ENCODE measurements at regions not wholly inside any gene's neighbourhood (a gene's known extent, or its start where the extent isn't known, plus 50 kb on each side); places are given as distances from the start of the nearest gene placed in this dataset.

DNA sequence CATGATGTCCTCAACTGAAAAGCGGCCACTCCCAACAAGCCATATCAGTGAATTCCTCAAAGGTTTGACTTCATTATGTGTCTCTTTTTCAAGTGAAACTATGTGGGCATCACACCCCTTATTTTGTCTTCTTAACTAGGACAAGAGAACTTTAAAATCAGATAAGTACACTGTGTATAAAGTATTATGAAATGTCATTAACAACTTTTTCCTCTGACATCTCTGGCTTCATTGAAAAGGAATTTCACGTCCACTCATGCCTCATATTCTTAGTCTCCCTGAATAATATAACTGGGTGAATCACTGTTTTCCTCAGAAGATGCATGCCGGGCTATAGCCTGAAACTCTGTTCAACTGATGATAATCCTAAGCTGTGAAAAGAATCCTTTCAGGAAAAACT, 415.8 kb downstream of the ACTL7B start:
- Histone ChIP-seq H3K4me1 (ENCODE audit: insufficient read depth) (no peaks in the 10 kb centered on the region), H3F3A (replicated peaks; ENCODE audit: low read depth) (no peaks in the 10 kb centered on the region), H3K27me3 (ENCODE audit: insufficient read depth) (no peaks in the 10 kb centered on the region), H4K20me1 (replicated peaks; ENCODE audit: insufficient read depth) (no peaks in the 10 kb centered on the region), H3K79me2 (replicated peaks; ENCODE audit: insufficient read depth) (no peaks in the 10 kb centered on the region), H3K36me3 (ENCODE audit: insufficient read depth) (no peaks in the 10 kb centered on the region), H3K9me2 (ENCODE audit: insufficient read depth) (no peaks in the 10 kb centered on the region; the same call in 1 of the 2 replicates), H3K27ac (ENCODE audit: low read depth) (no peak overlapping the region), H3K4me3 (no peak overlapping the region), H2AFZ (no peak overlapping the region), H3K4me2 (no peak overlapping the region)
- H3K4me1 Mint-ChIP-seq, result no peaks in the 10 kb centered on the region; the same call in 2 of the 3 replicates
- DNase-seq (ENCODE audit: low spot score), result no peak
- no peak overlapping the region for H3K4me3 Mint-ChIP-seq
- no peak for ATAC-seq
- no peaks in the 10 kb centered on the region for H3K36me3 Mint-ChIP-seq (ENCODE audit: low read depth)
- H3K27me3 Mint-ChIP-seq (ENCODE audit: insufficient read depth, low read depth, poor library complexity), result no peaks in the 10 kb centered on the region
- TF ChIP-seq, protein P1, sequence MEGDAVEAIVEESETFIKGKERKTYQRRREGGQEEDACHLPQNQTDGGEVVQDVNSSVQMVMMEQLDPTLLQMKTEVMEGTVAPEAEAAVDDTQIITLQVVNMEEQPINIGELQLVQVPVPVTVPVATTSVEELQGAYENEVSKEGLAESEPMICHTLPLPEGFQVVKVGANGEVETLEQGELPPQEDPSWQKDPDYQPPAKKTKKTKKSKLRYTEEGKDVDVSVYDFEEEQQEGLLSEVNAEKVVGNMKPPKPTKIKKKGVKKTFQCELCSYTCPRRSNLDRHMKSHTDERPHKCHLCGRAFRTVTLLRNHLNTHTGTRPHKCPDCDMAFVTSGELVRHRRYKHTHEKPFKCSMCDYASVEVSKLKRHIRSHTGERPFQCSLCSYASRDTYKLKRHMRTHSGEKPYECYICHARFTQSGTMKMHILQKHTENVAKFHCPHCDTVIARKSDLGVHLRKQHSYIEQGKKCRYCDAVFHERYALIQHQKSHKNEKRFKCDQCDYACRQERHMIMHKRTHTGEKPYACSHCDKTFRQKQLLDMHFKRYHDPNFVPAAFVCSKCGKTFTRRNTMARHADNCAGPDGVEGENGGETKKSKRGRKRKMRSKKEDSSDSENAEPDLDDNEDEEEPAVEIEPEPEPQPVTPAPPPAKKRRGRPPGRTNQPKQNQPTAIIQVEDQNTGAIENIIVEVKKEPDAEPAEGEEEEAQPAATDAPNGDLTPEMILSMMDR (conservative IDR thresholded peaks at IDR 0.05; ENCODE audit: low read depth in 2 of 2), result no peak
- TF ChIP-seq, protein P2, sequence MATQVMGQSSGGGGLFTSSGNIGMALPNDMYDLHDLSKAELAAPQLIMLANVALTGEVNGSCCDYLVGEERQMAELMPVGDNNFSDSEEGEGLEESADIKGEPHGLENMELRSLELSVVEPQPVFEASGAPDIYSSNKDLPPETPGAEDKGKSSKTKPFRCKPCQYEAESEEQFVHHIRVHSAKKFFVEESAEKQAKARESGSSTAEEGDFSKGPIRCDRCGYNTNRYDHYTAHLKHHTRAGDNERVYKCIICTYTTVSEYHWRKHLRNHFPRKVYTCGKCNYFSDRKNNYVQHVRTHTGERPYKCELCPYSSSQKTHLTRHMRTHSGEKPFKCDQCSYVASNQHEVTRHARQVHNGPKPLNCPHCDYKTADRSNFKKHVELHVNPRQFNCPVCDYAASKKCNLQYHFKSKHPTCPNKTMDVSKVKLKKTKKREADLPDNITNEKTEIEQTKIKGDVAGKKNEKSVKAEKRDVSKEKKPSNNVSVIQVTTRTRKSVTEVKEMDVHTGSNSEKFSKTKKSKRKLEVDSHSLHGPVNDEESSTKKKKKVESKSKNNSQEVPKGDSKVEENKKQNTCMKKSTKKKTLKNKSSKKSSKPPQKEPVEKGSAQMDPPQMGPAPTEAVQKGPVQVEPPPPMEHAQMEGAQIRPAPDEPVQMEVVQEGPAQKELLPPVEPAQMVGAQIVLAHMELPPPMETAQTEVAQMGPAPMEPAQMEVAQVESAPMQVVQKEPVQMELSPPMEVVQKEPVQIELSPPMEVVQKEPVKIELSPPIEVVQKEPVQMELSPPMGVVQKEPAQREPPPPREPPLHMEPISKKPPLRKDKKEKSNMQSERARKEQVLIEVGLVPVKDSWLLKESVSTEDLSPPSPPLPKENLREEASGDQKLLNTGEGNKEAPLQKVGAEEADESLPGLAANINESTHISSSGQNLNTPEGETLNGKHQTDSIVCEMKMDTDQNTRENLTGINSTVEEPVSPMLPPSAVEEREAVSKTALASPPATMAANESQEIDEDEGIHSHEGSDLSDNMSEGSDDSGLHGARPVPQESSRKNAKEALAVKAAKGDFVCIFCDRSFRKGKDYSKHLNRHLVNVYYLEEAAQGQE (IDR thresholded peaks at IDR 0.05; ENCODE audit: unreplicated experiment), result no peak
- no peak for TF ChIP-seq EZH2 (IDR thresholded peaks at IDR 0.05; ENCODE audit: low read depth, unreplicated experiment)
- TF ChIP-seq, protein P3, sequence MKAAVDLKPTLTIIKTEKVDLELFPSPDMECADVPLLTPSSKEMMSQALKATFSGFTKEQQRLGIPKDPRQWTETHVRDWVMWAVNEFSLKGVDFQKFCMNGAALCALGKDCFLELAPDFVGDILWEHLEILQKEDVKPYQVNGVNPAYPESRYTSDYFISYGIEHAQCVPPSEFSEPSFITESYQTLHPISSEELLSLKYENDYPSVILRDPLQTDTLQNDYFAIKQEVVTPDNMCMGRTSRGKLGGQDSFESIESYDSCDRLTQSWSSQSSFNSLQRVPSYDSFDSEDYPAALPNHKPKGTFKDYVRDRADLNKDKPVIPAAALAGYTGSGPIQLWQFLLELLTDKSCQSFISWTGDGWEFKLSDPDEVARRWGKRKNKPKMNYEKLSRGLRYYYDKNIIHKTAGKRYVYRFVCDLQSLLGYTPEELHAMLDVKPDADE (IDR thresholded peaks at IDR 0.05), result no peak
- no peak for TF ChIP-seq CREB1 (CRISPR knock-in tag; IDR thresholded peaks at IDR 0.05; ENCODE audit: low read depth)
- no peak for TF ChIP-seq ZNF331 (CRISPR knock-in tag; IDR thresholded peaks at IDR 0.05; ENCODE audit: low read depth)
- no peak for TF ChIP-seq EZH2phosphoT487 (IDR thresholded peaks at IDR 0.05; ENCODE audit: unreplicated experiment)
- TF ChIP-seq JUNB (IDR thresholded peaks at IDR 0.05; ENCODE audit: unreplicated experiment), result no peak
- TF ChIP-seq ZNF114 (CRISPR knock-in tag; IDR thresholded peaks at IDR 0.05), result no peak
- TF ChIP-seq, protein P4, sequence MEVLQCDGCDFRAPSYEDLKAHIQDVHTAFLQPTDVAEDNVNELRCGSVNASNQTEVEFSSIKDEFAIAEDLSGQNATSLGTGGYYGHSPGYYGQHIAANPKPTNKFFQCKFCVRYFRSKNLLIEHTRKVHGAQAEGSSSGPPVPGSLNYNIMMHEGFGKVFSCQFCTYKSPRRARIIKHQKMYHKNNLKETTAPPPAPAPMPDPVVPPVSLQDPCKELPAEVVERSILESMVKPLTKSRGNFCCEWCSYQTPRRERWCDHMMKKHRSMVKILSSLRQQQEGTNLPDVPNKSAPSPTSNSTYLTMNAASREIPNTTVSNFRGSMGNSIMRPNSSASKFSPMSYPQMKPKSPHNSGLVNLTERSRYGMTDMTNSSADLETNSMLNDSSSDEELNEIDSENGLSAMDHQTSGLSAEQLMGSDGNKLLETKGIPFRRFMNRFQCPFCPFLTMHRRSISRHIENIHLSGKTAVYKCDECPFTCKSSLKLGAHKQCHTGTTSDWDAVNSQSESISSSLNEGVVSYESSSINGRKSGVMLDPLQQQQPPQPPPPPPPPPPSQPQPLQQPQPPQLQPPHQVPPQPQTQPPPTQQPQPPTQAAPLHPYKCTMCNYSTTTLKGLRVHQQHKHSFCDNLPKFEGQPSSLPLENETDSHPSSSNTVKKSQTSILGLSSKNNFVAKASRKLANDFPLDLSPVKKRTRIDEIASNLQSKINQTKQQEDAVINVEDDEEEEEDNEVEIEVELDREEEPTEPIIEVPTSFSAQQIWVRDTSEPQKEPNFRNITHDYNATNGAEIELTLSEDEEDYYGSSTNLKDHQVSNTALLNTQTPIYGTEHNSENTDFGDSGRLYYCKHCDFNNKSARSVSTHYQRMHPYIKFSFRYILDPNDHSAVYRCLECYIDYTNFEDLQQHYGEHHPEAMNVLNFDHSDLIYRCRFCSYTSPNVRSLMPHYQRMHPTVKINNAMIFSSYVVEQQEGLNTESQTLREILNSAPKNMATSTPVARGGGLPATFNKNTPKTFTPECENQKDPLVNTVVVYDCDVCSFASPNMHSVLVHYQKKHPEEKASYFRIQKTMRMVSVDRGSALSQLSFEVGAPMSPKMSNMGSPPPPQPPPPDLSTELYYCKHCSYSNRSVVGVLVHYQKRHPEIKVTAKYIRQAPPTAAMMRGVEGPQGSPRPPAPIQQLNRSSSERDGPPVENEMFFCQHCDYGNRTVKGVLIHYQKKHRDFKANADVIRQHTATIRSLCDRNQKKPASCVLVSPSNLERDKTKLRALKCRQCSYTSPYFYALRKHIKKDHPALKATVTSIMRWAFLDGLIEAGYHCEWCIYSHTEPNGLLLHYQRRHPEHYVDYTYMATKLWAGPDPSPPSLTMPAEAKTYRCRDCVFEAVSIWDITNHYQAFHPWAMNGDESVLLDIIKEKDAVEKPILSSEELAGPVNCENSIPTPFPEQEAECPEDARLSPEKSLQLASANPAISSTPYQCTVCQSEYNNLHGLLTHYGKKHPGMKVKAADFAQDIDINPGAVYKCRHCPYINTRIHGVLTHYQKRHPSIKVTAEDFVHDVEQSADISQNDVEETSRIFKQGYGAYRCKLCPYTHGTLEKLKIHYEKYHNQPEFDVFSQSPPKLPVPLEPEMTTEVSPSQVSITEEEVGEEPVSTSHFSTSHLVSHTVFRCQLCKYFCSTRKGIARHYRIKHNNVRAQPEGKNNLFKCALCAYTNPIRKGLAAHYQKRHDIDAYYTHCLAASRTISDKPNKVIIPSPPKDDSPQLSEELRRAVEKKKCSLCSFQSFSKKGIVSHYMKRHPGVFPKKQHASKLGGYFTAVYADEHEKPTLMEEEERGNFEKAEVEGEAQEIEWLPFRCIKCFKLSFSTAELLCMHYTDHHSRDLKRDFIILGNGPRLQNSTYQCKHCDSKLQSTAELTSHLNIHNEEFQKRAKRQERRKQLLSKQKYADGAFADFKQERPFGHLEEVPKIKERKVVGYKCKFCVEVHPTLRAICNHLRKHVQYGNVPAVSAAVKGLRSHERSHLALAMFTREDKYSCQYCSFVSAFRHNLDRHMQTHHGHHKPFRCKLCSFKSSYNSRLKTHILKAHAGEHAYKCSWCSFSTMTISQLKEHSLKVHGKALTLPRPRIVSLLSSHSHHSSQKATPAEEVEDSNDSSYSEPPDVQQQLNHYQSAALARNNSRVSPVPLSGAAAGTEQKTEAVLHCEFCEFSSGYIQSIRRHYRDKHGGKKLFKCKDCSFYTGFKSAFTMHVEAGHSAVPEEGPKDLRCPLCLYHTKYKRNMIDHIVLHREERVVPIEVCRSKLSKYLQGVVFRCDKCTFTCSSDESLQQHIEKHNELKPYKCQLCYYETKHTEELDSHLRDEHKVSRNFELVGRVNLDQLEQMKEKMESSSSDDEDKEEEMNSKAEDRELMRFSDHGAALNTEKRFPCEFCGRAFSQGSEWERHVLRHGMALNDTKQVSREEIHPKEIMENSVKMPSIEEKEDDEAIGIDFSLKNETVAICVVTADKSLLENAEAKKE (CRISPR knock-in tag; IDR thresholded peaks at IDR 0.05), result no peak
- no peak for TF ChIP-seq NANOG (IDR thresholded peaks at IDR 0.05; ENCODE audit: borderline replicate concordance)
- no peaks in the 10 kb centered on the region for H3K9me3 Mint-ChIP-seq
- H3K27ac Mint-ChIP-seq, result no peak overlapping the region

Measured in GM23338 (cell line).